Left lung (tissue), 4 donors: ENCODE measurements at regions not wholly inside any gene's neighbourhood (a gene's known extent, or its start where the extent isn't known, plus 50 kb on each side); places are given as distances from the start of the nearest gene placed in this dataset.
"Not testable (repeated sequence)": the region's sequence is repeated elsewhere in the genome, so short reads cannot be mapped to it uniquely, and the experiment has no call there.

Experiments used
- ATAC-seq: fragments of 200-7000 bp; cut with Tn5 transposase; one replicate; pipeline ENCODE4 v1.9.1; 2020; ENCODE audit warnings: moderate library complexity
- DNase-seq, 4 donors: peaks; one replicate each; pipeline ENCODE4 v3.0.0-alpha.2; 2013 to 2020
- H3K27ac ChIP-seq, 2 donors: fragments of 200-600 bp; sonication (generic) in 1 of 2; one replicate each; pipeline versions ENCODE4 v1.5.0 to v1.8.0; 2020 to 2021
- H3K27me3 ChIP-seq, 2 donors: fragments of 200-600 bp; sonication (generic) in 1 of 2; one replicate each; pipeline versions ENCODE4 v1.5.0 to v1.8.0; 2020 to 2021
- H3K36me3 ChIP-seq, 2 donors: fragments of 200-600 bp; sonication (generic) in 1 of 2; one replicate each; pipeline versions ENCODE4 v1.5.0 to v1.8.0; 2020 to 2021
- H3K4me1 ChIP-seq, 2 donors: fragments of 200-600 bp; one replicate each; pipeline ENCODE4 v1.8.0; 2021
- H3K4me3 ChIP-seq, 2 donors: fragments of 200-600 bp; sonication (generic) in 1 of 2; one replicate each; pipeline versions ENCODE4 v1.5.0 to v1.8.0; 2020 to 2021; ENCODE audit warnings: mild to moderate bottlenecking in 1 of 2
- H3K9me3 ChIP-seq, 2 donors: fragments of 200-600 bp; sonication (generic) in 1 of 2; one replicate each; pipeline versions ENCODE4 v1.5.0 to v1.8.0; 2020 to 2021
- intact Hi-C, 2 donors: fragments of 100-400 bp; cut with DNase I; formaldehyde crosslinking; loops; one replicate each; pipeline versions ENCODE4 v1.11.2 to v1.14.2; 2022
- TF ChIP-seq, protein P1 (sequence below), 2 donors: fragments of 200-600 bp; sonication (generic) in 1 of 2; IDR thresholded peaks; one replicate each; pipeline versions ENCODE4 v1.5.0 to v1.8.0; 2021; ENCODE audit warnings: antibody characterized with exemption in 2 of 2
- donor health status: DM: no; HTN: yes; CAD: no.
- donor health status: DM: no; HTN: no; CAD: no.

DNA sequence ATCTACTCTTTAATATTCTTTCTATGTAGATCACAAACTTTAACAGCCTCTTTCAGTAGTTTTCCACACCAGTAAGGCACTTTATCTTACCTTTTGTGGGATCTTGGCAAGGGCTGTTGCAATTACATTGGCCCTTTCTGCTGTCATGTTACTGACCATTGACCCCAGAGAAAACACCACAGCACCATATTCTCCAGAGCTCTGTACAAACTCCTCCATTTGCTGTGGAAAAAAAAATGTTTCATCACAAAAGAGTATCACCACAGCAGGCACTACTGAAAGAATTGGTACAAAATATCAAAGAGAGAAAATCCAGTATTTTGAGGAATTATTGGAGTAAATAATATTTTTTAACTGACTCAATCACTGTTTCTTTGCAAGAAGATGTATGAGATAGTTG is 62.3 kb upstream of the UGT2A3 start:
- DNase-seq, ATAC-seq, H3K9me3 ChIP-seq, H3K4me1 ChIP-seq, H3K27ac ChIP-seq, H3K4me3 ChIP-seq, H3K27me3 ChIP-seq, H3K36me3 ChIP-seq, intact Hi-C loops: not testable (repeated sequence)

DNA sequence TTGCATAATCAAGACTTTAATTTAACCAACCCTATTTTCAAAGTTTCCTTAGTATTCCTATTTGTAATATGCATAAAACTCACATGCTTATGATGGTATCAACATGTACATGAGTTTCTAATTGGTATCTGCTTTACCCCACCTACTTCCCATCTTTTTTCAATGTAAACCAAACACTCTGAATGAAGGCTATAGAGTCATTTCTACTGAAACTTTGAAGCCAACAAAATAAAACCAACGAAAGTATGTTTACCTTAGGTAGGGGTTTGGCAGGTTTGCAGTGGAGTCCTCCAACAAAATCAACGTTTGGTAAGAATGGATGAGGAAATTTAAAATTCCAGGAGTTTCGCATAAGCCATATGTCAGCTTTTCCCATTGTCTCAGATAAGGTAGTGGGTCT is 66.4 kb upstream of the UGT2A3 start:
- H3K27ac ChIP-seq, H3K36me3 ChIP-seq, H3K9me3 ChIP-seq, intact Hi-C loops, ATAC-seq, H3K27me3 ChIP-seq, H3K4me1 ChIP-seq, DNase-seq, H3K4me3 ChIP-seq: not testable (repeated sequence)

DNA sequence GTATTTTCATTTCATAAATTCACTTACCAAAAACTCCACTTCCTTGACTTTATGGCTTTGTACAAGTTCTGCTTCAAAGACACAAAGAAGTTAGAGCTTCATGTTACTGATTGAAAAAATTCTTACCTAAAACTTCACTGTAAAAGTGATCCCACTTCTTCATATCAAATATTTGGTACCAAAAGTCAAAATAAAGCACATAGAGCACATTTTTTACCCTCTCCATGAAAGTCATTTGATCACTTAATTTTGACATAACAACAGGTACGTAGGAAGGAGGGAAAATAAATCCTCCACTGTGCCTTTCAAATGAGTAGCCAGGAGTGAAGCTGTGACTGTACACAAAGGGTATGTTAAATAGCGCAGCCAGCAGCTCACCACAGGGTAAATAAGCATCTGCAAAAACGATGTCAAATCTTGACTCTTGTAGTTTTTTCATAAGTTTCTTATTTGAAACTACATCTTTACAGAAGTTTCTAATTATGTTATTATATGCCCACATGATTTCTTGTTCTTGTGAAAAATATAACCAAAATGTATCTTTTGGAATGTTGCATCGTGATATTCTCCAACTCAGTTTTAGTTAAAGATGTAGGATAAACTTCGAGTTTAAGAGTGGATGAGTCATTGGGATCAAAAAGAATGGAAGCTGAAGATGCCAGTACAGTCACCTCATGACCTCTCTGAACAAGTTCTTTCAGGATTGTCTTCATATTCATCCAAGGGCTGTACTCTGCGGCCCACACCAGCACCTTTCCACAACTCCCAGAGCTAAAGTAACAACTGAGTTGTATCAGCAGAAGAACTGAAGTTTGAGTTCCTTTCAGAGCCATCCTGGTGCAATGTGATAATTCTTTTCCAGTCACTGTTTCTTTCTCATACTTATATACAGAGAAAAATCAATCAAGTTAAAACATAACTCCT is 68.2 kb upstream of the UGT2A3 start:
- H3K27me3 ChIP-seq, H3K4me1 ChIP-seq, H3K36me3 ChIP-seq, ATAC-seq, DNase-seq, H3K4me3 ChIP-seq, H3K9me3 ChIP-seq, H3K27ac ChIP-seq, intact Hi-C loops: not testable (repeated sequence)

DNA sequence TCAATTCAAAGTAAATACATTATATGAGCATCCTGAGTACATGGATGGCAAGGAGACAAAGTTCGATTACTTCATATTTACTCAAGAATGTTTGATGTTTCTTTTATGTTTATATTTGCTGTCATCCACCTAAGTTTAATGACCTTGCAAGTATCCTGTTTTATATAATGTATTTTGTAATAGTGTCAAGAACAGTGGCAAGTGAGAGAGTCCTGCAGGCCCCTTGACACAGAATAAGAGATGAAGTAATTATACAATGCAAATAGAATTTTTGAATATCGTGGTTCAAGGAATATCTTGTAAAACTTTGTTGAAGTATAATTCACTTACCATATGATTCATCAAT is 68.8 kb upstream of the UGT2A3 start:
- DNase-seq, H3K36me3 ChIP-seq, H3K27me3 ChIP-seq, H3K4me3 ChIP-seq, H3K27ac ChIP-seq, intact Hi-C loops, ATAC-seq, H3K4me1 ChIP-seq, H3K9me3 ChIP-seq: not testable (repeated sequence)

DNA sequence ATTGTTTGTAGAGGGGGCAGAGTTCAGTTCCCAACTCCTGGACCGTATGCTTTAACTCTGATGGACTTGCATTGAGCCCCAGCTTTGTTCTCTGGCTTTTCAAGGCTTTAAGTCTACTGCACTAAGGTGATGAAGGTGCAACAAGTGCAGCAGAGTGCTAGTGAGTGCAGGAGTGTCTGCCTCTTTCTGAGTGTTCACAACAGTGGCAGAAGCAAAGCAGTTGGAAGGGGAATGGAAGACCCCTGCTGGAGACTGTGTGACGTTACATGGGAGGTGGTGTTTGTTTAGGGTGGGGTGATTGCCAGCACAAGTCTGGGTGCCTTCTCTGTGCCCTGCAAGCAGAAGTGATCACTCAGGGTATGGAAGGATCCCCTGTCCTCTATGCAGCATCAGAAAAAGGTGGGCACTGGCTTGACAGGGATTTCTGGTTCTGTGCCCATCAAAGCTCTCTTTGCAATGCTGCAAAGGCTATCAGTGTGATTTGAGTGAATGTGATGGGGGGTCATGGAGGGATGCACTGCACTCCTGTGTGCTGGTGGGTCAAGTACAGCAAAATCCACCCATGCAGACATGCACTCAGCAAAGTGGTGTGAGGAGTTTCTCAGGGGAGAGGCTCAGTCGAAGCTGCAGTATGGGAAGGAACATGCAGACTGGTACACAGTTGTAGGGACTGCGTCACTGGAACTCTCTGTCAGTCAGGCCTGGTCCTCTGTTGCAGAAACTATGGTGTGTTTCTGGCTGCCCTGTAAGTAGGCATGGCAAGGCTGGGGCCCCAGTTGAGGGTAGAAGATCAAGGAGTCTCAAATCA is 70.9 kb upstream of the UGT2B7 start:
- Histone ChIP-seq H3K9me3 (no peaks in the 10 kb centered on the region), H3K27me3 (no peaks in the 10 kb centered on the region), H3K36me3 (no peaks in the 10 kb centered on the region), H3K27ac (no peak overlapping the region), H3K4me1 (no peaks in the 10 kb centered on the region), H3K4me3 (no peak overlapping the region)
- peak in 1 of 4 donors; percentile 8 for DNase-seq
- ATAC-seq = peak; percentile 29
- intact Hi-C loops = no loop called here
- TF ChIP-seq, protein P1, sequence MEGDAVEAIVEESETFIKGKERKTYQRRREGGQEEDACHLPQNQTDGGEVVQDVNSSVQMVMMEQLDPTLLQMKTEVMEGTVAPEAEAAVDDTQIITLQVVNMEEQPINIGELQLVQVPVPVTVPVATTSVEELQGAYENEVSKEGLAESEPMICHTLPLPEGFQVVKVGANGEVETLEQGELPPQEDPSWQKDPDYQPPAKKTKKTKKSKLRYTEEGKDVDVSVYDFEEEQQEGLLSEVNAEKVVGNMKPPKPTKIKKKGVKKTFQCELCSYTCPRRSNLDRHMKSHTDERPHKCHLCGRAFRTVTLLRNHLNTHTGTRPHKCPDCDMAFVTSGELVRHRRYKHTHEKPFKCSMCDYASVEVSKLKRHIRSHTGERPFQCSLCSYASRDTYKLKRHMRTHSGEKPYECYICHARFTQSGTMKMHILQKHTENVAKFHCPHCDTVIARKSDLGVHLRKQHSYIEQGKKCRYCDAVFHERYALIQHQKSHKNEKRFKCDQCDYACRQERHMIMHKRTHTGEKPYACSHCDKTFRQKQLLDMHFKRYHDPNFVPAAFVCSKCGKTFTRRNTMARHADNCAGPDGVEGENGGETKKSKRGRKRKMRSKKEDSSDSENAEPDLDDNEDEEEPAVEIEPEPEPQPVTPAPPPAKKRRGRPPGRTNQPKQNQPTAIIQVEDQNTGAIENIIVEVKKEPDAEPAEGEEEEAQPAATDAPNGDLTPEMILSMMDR (IDR thresholded peaks at IDR 0.05) = no peak

DNA sequence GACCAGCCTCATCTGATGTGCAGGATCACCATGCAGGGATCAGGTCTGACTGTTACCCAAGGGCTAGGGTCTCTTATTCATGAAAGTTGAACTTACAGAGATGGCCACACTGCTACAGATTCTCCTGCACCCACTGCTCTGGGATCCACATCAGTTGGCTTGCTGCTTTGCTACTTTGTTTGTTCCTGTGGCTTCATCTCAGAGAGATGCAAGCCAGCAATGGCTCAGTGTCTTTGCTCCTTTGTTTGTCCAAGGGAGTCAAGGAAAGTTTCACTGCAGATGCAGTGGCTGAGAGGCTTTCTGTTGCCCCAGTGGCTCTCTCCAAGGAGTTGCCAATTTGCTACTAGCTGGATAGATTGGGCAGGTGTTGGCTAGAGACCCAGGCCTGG is 70.3 kb upstream of the UGT2B7 start:
- Histone ChIP-seq H3K27ac (no peak overlapping the region), H3K4me1 (no peaks in the 10 kb centered on the region), H3K9me3 (no peaks in the 10 kb centered on the region), H3K4me3 (no peak overlapping the region), H3K36me3 (no peaks in the 10 kb centered on the region), H3K27me3 (no peaks in the 10 kb centered on the region)
- DNase-seq (no peak), ATAC-seq (no peak)
- intact Hi-C loops = no loop called here
- TF ChIP-seq, protein P1 (IDR thresholded peaks at IDR 0.05) = no peak

DNA sequence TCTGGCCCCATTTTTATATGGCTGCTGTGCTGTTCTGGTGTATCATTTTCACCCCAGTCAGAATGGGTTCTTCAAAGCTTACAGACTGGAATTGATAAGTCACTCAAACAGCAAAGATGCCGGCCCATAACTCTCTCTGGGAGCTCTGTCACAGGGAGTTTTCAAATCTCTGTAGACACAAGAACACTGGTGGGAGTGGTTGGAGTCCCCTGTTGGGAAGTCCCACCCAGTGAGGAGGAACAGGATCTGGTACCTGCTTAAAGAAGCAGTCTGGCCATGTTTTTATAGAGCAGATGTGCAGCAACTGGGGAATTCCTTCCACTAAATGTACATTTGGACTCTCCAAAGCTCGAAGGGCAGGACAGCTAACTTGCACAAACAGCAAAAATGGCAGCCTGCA is 69.3 kb upstream of the UGT2B7 start:
- no peaks in the 10 kb centered on the region for H3K9me3 ChIP-seq
- DNase-seq = no peak
- no peak for ATAC-seq
- TF ChIP-seq, protein P1 (IDR thresholded peaks at IDR 0.05) = no peak
- H3K27me3 ChIP-seq = no peaks in the 10 kb centered on the region
- H3K4me3 ChIP-seq = no peak overlapping the region
- intact Hi-C loops = no loop called here
- no peak overlapping the region for H3K27ac ChIP-seq
- H3K4me1 ChIP-seq = no peaks in the 10 kb centered on the region
- H3K36me3 ChIP-seq = no peaks in the 10 kb centered on the region
